HG03354 (cell line): ENCODE measurements at regions not wholly inside any gene's neighbourhood (a gene's known extent, or its start where the extent isn't known, plus 50 kb on each side); places are given as distances from the start of the nearest gene placed in this dataset.
A peak's percentile ranks its signal among the peaks of the same experiment; 100 is the strongest.
"Not testable (repeated sequence)": the region's sequence is repeated elsewhere in the genome, so short reads cannot be mapped to it uniquely, and the experiment has no call there.

Experiments used
- ATAC-seq: cut with Tn5 transposase; IDR thresholded peaks from one replicate; pipeline ENCODE4 v1.9.1; 2021; ENCODE audit warnings: mild to moderate bottlenecking; ENCODE audit not compliant: unreplicated experiment, poor library complexity, severe bottlenecking

GRCh38 chr3:59514865-59515482, 465.1 kb upstream of the CFAP20DC start:
- no peak for ATAC-seq

GRCh38 chr3:59513570-59513969, 463.7 kb upstream of the CFAP20DC start:
- no peak for ATAC-seq

GRCh38 chr3:59512066-59512465, 462.2 kb upstream of the CFAP20DC start:
- ATAC-seq, result no peak

- no peak for ATAC-seq
Observed at GRCh38 chr3:59510576-59510975, 460.8 kb upstream of the CFAP20DC start.

- no peak for ATAC-seq
Observed at GRCh38 chr3:59508273-59508672, 458.4 kb upstream of the CFAP20DC start.

GRCh38 chr3:59506191-59506590, 456.4 kb upstream of the CFAP20DC start:
- ATAC-seq, result no peak

- ATAC-seq, result no peak
Observed at GRCh38 chr3:59503441-59503840, 453.6 kb upstream of the CFAP20DC start.

GRCh38 chr3:59502806-59503205, 453.0 kb upstream of the CFAP20DC start:
- no peak for ATAC-seq

- ATAC-seq, result no peak
Observed at GRCh38 chr3:59499954-59500353, 450.1 kb upstream of the CFAP20DC start.

- ATAC-seq, result no peak
Observed at GRCh38 chr3:59499000-59499399, 449.2 kb upstream of the CFAP20DC start.

GRCh38 chr3:59496250-59496649, 446.4 kb upstream of the CFAP20DC start:
- no peak for ATAC-seq

GRCh38 chr3:59494969-59495368, 445.1 kb upstream of the CFAP20DC start:
- ATAC-seq, result not testable (repeated sequence)

GRCh38 chr3:59486520-59486919, 436.7 kb upstream of the CFAP20DC start:
- ATAC-seq, result no peak

- no peak for ATAC-seq
Observed at GRCh38 chr3:59483191-59483590, 433.4 kb upstream of the CFAP20DC start.

GRCh38 chr3:59482684-59483083, 432.9 kb upstream of the CFAP20DC start:
- no peak for ATAC-seq

GRCh38 chr3:59481776-59482400, 432.1 kb upstream of the CFAP20DC start:
- ATAC-seq, result no peak

GRCh38 chr3:59480486-59480995, 430.7 kb upstream of the CFAP20DC start:
- peak; percentile 59 for ATAC-seq

GRCh38 chr3:59473636-59474035, 423.8 kb upstream of the CFAP20DC start:
- no peak for ATAC-seq

- no peak for ATAC-seq
Observed at GRCh38 chr3:59472541-59472940, 422.7 kb upstream of the CFAP20DC start.

- no peak for ATAC-seq
Observed at GRCh38 chr3:59469948-59470723, 420.3 kb upstream of the CFAP20DC start.

GRCh38 chr3:59467476-59467875, 417.7 kb upstream of the CFAP20DC start:
- no peak for ATAC-seq
